G401.6 (cell line): ENCODE measurements at regions not wholly inside any gene's neighbourhood (a gene's known extent, or its start where the extent isn't known, plus 50 kb on each side); places are given as distances from the start of the nearest gene placed in this dataset.
"Not testable (repeated sequence)": the region's sequence is repeated elsewhere in the genome, so short reads cannot be mapped to it uniquely, and the experiment has no call there.

Experiments
- FAIRE-seq: peaks from 2 replicates; lab custom pipeline; 2012; peaks lifted over from hg19 to GRCh38; lab: Jason Lieb, UNC

DNA sequence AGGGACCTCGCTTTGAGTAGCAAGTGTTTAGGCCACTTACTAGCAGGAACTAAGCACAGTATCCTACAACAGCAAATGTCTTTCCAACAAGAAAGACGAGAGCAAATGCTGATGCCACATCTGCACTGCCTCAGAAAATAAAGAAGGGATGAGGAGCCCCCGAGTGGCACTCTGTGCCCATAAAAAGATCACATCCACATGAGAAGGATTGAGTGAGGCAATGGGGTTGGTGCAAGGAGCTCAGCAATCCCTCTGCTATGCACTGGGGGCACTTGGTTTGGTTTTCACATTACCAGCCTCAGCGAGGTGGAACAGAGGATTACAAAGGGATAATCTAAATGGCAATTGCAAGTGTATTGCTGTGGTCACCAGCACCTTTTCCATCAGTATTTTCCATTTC, 252.8 kb upstream of the SLC7A11 start:
- FAIRE-seq = no peak

- no peak for FAIRE-seq
Measured at GRCh38 chr4:138494116-138494515, 252.0 kb upstream of the SLC7A11 start.

GRCh38 chr4:138492176-138492575, 250.0 kb upstream of the SLC7A11 start:
- no peak for FAIRE-seq

GRCh38 chr4:138488533-138488932, 246.4 kb upstream of the SLC7A11 start:
- no peak for FAIRE-seq

DNA sequence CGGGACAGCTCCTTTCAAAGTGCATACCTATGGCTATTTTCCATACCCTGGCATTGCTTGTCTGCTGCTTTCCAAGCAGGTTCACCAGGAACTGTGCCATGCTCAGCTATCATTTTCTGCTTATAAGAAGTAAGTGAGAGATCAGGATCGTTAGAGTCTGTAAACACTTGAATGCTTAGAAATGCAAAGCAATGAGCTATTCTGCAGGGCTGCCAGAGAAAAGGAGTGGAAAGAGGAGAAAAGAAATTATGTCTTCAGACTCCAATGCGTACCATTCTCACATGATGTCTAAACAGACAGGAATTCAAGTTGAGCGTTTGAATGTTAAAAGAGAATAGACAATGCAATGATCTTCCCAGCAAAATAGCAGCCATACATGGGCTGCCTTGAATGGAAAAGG, 245.5 kb upstream of the SLC7A11 start:
- FAIRE-seq = no peak

GRCh38 chr4:138487230-138487629, 245.1 kb upstream of the SLC7A11 start:
- no peak for FAIRE-seq

DNA sequence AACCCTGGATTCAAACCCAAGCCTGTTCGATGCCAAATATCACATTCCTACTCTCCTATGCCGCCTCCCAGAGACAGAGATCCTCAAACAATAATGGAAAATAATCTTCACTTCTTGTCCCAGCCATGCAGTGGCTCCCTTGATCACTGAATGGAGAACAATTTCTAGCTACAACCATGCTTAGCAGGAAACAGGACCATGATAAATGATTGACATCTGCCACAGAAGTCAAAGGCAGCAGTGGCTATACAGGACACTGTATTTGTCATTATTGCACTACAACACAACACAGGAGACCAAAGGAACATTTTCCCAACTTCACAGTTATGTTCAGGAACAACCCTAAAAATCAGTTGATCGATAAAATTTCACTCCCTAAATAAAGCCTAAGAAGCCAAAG, 243.3 kb upstream of the SLC7A11 start:
- FAIRE-seq = no peak

GRCh38 chr4:138475116-138475515, 233.0 kb upstream of the SLC7A11 start:
- no peak for FAIRE-seq

DNA sequence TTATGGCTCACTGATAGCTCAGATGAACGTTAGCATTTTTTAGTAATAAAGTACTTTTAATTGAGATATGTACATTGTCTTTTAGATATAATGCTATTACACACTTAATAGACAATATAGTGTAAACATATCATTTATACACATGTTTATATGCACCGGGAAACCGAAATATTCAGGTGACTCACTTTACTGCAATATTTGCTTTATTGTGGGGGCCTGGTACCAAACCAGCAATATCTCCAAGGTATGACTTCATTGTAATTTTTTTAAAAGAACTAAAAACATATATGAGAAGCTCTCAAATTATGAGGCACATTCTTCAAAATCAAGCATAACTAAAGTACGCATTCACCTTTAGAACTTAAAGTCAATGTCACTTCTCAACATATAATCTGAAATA, 231.2 kb upstream of the SLC7A11 start:
- no peak for FAIRE-seq

DNA sequence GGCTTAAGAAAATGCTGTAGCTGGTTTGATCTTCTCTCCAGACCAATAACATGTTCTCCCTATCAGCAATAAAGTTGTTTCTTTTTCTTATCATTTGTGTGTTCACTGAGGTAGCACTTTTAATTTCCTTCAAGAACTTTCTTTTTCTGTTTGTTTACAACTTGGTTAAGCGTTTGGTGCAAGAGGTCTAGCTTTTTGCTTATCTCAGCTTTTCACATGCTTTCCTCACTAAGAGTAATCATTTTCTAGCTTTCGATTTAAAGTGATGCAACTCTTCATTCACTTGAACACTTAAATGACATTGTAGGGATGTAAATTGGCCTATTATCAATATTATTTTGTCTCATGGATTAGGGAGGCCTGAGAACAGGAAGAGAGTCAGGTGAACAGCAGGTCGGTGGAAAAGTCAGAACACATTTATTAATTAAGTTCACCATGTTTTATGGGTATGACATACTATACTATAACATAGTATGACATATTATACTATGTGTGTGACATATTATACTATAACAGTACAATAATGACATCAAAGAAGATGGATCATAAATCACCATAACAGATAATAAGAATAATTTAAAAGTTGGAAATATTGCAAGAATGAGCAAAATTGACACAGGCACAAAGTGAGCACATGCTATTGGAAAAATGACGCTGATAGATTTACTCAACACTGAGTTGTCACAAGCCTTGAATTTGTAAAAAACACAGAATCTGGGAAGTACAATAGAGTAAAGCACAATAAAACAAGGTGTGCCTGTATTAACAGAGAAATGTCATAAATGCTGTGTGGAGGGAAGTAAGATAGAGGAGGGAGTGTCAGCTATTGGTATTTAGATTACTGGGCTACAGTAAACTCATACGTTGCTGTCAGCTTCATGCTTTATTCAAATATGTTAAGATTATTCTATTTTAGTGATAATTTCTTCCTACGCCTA, 218.6 kb upstream of the SLC7A11 start:
- FAIRE-seq = no peak

DNA sequence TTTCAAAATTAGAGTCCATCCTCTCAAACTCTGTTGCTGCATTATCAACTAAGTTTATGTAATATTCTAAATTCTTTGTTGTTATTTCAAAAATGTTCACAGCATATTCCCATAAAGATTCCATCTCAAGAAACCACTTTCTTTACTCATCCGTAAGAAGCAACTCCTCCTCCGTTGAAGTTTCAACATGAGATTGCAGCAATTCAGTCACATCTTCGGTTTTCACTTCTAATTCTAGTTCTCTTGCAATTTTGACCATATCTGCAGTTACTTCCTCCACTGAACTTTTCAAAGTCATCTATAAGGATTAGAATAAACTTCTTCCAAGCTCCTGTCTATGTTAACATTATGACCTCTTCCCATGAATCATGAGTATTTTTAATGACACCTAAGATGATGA, 216.6 kb upstream of the SLC7A11 start:
- no peak for FAIRE-seq

GRCh38 chr4:138456349-138456748, 214.2 kb upstream of the SLC7A11 start:
- FAIRE-seq = not testable (repeated sequence)

- FAIRE-seq = no peak
Measured at GRCh38 chr4:138455097-138455496, 212.9 kb upstream of the SLC7A11 start.

DNA sequence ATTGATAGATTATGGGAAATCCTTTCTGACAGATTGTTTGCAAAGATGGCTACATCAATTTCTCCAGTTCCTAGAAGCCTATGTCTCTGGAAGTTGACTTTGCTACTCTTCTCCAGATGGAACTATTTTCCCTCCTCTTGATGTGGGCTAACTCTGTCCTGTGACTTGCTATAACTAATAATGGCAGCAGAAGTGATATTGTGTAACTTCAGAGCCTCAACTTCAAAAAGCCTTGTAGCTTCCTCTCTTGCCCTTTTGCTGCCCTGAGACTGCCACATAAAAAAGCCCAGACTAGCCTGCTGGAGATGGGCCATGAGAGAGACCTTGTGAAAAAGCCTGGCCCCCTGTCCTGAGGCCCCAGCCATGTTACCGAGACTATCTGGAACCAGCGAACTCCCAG, 210.7 kb upstream of the SLC7A11 start:
- no peak for FAIRE-seq

DNA sequence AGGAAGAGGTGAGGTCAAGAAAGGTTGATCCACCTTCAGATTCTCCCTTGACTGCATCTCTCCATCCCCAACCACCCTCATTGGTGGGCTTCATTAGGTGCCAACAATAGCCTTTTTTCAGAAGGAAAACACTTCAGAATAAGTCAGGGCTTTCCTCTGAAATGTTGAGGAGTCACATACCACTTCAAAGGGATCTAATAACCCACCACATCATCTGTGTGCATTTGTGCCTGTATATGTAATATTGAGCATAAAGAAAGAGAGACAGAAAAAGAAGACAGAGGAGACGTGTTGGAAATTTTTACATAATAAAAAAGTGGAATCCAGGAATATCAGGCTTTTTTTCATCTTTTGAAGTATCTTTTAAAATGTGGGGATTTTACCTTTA, 209.1 kb upstream of the SLC7A11 start:
- FAIRE-seq = no peak

- no peak for FAIRE-seq
Measured at GRCh38 chr4:138450546-138451275, 208.6 kb upstream of the SLC7A11 start.

GRCh38 chr4:138449938-138450337, 207.8 kb upstream of the SLC7A11 start:
- FAIRE-seq = no peak

GRCh38 chr4:138448169-138448568, 206.0 kb upstream of the SLC7A11 start:
- FAIRE-seq = no peak

GRCh38 chr4:138446456-138446855, 204.3 kb upstream of the SLC7A11 start:
- no peak for FAIRE-seq

DNA sequence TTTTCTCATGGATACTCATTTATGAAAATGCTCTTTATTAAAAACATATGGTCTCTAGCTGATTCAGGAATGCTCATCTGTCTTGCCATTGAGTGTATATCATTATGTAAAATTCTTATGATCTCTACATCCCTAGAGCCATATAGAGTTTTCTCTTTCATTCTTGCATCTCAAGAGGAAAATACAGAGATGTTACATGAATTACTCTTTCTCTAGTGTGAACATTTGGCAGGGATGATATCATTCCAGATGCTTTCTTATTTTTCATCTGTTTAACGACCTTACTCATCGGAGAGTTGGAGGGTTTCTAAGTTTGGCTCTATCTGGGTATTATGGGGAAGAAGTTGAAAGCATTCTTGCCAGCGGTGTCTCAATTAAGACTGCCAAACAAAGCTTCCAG, 202.9 kb upstream of the SLC7A11 start:
- no peak for FAIRE-seq

DNA sequence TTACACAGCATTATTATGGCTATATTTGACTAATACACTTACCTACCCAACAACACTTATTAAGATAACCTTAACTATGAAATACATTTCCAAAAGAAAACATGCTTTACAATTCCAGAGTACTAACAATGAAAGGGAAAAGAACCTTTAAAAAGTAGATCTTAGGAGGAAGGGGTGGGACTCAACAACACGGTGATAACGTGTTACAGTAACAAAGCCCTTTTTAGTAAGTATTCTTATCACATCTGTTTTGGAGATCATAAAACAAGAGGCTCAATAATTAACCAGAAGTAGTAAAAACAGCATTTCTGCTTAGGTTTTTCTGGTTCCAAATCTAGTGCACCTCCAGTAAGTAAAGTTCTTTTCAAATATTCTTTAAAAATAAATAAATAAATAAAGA, 202.1 kb upstream of the SLC7A11 start:
- no peak for FAIRE-seq

- no peak for FAIRE-seq
Measured at GRCh38 chr4:138439143-138439581, 197.0 kb upstream of the SLC7A11 start.

GRCh38 chr4:138438608-138439007, 196.5 kb upstream of the SLC7A11 start:
- no peak for FAIRE-seq
